GM18505 (cell line): ENCODE measurements at regions not wholly inside any gene's neighbourhood (a gene's known extent, or its start where the extent isn't known, plus 50 kb on each side); places are given as distances from the start of the nearest gene placed in this dataset.

Source experiments
- ATAC-seq: cut with Tn5 transposase; IDR thresholded peaks from one replicate; pipeline ENCODE4 v1.9.1; 2021; ENCODE audit not compliant: unreplicated experiment
- POLR2A ChIP-seq: IDR thresholded peaks from 4 replicates; pipeline ENCODE4 v1.6.1; 2011; ENCODE audit warnings: borderline replicate concordance; ENCODE audit not compliant: insufficient read depth, insufficient read length; ENCODE audit errors: extremely low read depth

DNA sequence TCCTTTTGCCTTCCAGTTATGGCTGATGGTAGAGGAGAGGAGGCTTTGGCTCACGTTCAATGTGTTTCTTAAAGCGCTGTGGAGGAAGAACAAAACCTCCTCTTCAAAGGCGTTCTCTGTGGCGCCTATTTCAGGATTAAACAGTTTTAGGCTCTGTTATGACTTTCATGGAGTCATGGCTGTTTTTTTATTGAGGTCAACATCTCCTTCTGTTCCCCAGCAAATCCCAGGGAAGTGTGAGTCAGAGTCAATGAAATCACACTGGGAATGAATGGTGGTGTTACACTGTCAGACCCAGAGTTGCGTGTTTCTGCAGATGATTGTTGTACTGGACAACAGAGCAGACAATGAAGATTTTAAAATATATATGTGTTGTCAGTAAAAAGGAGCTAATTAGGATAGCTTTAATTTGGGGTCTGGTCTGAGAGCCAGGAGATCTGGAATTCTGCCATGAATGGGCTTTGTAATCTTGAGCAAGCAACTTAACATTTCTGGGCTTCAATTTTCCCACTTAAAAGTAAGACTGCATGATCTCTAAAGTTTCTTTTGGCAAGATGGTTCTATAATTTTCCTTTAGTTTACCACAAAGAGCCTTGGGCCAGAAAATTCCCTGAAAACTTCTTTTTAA lies 240.7 kb downstream of the CSNK1G3 start:
- no peak for ATAC-seq

DNA sequence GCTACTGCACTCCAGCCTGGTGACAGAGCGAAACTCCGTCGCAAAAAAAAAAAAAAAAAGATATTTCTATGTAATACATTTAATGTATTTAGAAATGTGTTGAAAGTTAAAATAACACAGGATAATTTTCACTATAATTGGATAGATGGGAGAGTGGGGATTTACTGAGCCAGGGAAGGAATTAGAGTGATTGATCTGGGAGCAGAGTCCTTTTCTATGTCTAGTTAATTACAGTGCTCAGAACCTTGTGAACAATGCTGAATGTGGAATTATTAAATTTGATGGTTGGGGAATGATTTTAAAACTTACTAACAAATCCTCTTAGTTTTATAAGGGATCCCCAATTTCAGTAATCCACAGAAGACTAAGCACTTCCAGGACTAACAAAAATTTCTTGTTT lies 239.7 kb downstream of the CSNK1G3 start:
- ATAC-seq: no peak

More for the DNA sequence above, 240.7 kb downstream of the CSNK1G3 start:
- no peak for TF ChIP-seq POLR2A

GRCh38 chr5:123748239-123748638 lies 236.3 kb downstream of the CSNK1G3 start:
- no peak for ATAC-seq
- no peak for TF ChIP-seq POLR2A

More for the DNA sequence above, 239.7 kb downstream of the CSNK1G3 start:
- TF ChIP-seq POLR2A: no peak

GRCh38 chr5:123746683-123747360 lies 234.8 kb downstream of the CSNK1G3 start:
- no peak for TF ChIP-seq POLR2A
- ATAC-seq: no peak

DNA sequence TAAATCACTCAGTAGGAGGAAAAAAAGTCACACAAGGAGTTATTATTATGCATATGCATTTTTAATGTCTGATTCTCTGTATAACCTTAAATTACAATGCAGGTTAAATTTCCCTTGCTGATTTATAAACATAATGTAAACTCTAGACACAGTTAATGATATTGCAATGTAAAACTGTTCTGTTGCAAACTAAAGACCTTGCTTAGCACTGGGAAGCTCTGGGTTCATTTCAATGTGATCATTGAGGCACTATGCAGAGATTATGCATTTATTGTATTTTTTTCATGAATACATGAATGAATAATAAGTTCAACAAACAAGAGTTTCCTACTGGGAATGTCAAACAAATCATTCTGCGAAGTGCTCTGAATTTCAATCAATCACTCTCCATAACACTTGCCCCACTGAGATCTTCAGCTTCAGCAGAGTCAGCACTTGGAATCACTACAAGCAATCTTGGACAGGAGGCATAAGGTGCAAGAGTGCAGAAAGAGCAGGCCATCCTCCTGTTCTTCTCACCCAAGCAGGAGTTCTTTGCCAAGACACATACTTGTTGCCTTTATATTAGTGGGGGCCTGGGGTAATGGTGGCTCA lies 232.1 kb downstream of the CSNK1G3 start:
- no peak for TF ChIP-seq POLR2A
- ATAC-seq: no peak

GRCh38 chr5:123735384-123735783 lies 223.4 kb downstream of the CSNK1G3 start:
- no peak for ATAC-seq

GRCh38 chr5:123732257-123732656 lies 220.3 kb downstream of the CSNK1G3 start:
- ATAC-seq: no peak
- TF ChIP-seq POLR2A: no peak

More at GRCh38 chr5:123735384-123735783, 223.4 kb downstream of the CSNK1G3 start:
- TF ChIP-seq POLR2A: no peak

DNA sequence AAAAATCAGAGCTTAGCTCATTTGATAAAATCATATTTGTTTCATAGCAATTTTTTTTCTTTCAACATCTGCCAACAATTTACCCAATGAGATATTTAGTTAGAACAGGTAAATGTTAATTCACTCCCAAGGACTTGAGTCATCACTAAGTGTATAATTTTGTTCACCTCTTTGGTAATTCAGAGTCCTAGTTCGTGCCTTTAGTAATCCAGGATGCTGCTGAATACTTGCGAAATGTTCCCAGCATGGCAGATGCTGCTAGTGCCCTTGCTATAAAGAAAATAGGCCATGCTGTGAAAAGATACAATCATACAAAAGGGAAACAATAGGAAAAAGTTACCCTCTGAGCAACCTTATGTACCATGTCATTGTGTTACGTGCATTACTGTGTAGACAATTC lies 210.5 kb downstream of the CSNK1G3 start:
- TF ChIP-seq POLR2A: no peak
- no peak for ATAC-seq

- ATAC-seq: no peak
- no peak for TF ChIP-seq POLR2A
Observed at GRCh38 chr5:123721675-123722276, 209.8 kb downstream of the CSNK1G3 start.

GRCh38 chr5:123720955-123721354 lies 209.0 kb downstream of the CSNK1G3 start:
- TF ChIP-seq POLR2A: no peak
- ATAC-seq: no peak

DNA sequence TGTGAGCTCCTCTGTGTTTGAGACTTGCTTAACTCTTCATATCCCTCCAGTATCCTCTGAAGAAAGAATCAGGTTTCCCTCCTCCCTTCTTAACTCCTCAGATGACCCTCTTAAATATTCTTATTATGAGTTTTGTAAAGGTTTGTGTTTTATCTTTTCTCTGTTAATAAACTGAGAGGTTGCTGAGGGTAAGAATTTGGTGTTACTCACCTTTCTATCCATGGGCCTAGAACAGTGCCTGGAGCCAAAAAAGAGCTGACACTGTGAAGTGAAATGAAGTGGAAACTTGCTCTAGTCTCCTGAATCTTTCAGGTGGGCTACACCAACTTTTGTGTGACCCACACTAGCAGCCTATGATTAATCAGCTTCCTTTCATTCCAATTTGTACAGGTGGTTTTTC lies 208.4 kb downstream of the CSNK1G3 start:
- TF ChIP-seq POLR2A: no peak
- ATAC-seq: no peak

GRCh38 chr5:123719004-123719403 lies 207.0 kb downstream of the CSNK1G3 start:
- ATAC-seq: no peak
- TF ChIP-seq POLR2A: no peak

DNA sequence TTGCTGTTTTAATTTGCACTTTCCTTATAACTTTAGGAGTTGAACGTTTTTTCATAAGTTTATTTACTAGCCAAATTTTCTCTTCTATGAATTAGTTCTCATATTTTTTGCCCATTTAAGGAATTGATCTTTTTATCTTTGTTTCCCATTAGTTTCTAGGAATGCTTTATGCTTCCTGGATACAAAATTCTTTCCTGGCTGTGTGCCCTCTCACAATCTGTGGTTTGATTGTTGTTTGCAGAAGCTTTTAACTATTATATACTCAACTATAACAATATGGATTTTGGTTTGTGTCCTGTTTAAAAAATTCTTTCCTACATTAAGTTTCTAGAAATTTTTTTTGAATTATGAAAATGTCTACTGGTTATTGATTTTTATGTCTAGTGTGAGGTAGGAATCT lies 206.3 kb downstream of the CSNK1G3 start:
- ATAC-seq: no peak
- TF ChIP-seq POLR2A: no peak
